IMR-90 (cell line): ENCODE measurements at regions not wholly inside any gene's neighbourhood (a gene's known extent, or its start where the extent isn't known, plus 50 kb on each side); places are given as distances from the start of the nearest gene placed in this dataset. TPM values are rescaled to one million over a fixed set of nuclear protein-coding genes. Genes with fewer than 3 reads are reported as not detected.

Experiments
- microRNA-seq, 2 experiments: library from miRNA; stranded (forward) in 1 of 2; unstranded in 1 of 2; fragments of 10-50 nt in 1 of 2; fragments of <30 nt in 1 of 2; gene quantifications in 1 of 2; microRNA quantifications in 1 of 2; one replicate each; pipeline versions ENCODE3 to v1.1.0; 2013 to 2020; ENCODE audit not compliant: insufficient read depth in 1 of 2, insufficient read length in 1 of 2, unreplicated experiment in 1 of 2
- small RNA-seq, 5 experiments: library from RNA; depleted of rRNA; stranded (forward); fragments of <200 nt; gene quantifications; one replicate each; pipeline ENCODE3, GENCODE V24; 2012

Small RNAs in the stretch of these regions (microRNA-seq; reads per million reads assigned to microRNA genes)
- not detected for gene AL078595.1 (ENCODE audit: insufficient read depth, insufficient read length)
- gene RF00425 (ENCODE audit: insufficient read depth, insufficient read length) = not detected

Small RNAs in the stretch of these regions (small RNA-seq; reads per million reads assigned to genes)
- gene AL078595.1 = 0 reads per million in 5 experiments
- gene RF00425 = 0 reads per million in 5 experiments
